Inferior parietal cortex (tissue), 1 donor: ENCODE measurements at regions not wholly inside any gene's neighbourhood (a gene's known extent, or its start where the extent isn't known, plus 50 kb on each side); places are given as distances from the start of the nearest gene placed in this dataset.
"Not testable (repeated sequence)": the region's sequence is repeated elsewhere in the genome, so short reads cannot be mapped to it uniquely, and the experiment has no call there.

Experiments used
- DNase-seq: peaks from one replicate; pipeline ENCODE4 v3.0.0-alpha.2; 2016; ENCODE audit errors: extremely low spot score

DNA sequence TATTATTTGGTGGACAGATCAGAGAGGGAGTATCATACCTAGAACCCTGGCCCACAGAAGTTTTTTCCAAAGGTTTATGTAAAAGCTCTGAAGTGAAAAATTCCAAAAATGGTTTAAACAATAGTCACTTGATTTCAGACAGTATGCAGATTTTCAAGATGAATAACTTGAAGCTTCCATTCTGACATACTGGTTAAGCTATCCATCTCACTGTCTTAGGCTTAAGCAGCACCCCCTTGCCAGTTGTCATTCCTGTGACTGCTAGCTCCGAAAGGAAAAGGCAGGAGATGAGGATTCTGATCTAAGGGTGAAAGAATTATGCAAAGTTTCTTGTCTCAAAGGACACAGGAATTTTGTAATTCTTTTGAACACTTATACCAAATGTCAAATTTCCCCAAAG lies 337.5 kb upstream of the THBS1 start:
- no peak for DNase-seq

DNA sequence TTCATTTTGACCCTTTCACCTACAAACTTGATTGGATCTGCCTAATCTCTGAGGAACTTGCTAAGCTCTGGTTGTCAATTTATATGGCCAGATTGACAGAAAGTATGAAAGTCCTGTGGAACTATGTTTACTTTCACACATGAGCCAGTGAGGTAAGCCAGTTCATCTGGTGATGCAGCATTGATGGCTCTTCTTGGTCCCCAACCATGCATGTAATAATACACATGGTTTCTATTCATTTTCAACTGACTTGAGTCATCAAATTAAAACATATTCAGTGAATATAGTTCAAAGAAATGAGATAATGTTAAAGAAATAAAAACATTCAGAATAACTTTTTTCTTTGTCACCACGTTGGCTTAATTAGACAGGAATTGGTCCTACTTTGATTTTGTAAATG lies 336.1 kb upstream of the THBS1 start:
- DNase-seq: no peak

DNA sequence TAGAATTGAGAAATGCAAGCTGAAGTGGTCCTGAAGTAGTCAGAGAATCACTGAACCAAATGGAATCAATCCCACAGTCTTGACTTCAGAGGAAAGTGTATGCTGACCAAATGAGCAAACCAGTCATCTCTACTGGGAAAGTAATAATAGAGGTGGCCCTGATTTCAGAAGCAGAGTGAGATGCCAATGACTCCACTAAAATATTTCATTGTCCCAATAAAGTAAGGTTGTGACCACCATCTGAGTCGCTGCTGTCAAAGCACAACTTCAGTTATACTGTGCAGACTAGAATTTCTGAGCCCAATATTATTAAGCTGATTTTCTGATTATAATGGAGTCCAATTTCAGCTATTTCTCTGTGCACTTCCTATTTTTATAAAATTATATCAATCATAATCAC lies 334.4 kb upstream of the THBS1 start:
- no peak for DNase-seq

DNA sequence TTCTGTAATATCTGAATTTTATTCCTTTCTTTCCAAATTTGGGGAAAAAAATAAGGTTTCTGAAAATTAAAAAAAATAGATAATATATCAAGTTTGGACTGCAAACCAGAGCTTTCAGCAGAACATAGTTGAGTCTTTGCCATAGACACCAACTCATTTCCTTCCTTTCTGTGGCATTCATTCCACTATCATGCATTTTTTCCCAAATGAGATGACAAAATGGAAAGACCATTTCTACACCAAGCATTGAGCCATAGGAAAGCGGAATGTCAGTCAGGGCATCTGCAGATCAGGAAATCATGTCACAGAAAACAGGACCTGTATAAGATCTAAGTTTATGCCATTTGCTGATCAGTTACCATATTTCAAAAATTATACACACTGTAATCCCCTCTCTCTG lies 333.3 kb upstream of the THBS1 start:
- DNase-seq: no peak

DNA sequence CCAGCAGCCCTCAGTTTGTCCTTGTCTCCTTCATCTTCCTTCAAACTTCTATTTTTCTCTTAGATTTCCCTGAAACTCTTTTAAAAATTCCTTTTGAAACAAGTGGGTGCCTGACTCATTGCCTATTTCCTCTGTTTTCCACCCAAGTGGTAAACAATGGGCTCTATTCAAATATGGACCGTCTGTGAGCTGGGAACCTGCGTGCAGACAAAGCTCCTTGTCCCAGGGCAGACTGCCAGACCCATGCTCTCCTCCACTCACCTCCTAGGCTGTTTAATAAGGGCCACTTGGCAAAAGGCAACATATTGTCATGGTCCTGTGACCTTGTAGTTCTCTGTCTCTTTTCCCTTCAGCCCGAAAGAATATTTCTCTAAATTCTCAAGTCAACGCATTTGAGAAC lies 332.7 kb upstream of the THBS1 start:
- DNase-seq: no peak

DNA sequence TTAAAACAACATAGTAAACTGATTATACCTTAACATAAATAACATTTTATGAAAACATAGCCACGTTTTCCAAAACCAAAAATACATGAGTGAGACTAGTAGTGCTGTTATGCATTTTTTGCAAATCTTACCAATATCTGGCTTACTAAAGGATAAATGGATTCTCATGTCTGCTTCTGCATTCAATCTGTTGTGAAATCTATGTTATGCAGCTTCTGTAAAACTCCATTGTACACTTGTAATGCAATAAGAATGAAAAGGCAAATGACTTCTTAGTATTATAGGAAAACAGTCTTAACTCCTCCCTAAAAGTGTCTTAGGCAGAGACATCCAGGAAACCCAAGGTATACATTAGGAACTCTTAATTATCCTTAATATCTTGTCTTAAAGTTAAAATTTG lies 330.9 kb upstream of the THBS1 start:
- DNase-seq: no peak

DNA sequence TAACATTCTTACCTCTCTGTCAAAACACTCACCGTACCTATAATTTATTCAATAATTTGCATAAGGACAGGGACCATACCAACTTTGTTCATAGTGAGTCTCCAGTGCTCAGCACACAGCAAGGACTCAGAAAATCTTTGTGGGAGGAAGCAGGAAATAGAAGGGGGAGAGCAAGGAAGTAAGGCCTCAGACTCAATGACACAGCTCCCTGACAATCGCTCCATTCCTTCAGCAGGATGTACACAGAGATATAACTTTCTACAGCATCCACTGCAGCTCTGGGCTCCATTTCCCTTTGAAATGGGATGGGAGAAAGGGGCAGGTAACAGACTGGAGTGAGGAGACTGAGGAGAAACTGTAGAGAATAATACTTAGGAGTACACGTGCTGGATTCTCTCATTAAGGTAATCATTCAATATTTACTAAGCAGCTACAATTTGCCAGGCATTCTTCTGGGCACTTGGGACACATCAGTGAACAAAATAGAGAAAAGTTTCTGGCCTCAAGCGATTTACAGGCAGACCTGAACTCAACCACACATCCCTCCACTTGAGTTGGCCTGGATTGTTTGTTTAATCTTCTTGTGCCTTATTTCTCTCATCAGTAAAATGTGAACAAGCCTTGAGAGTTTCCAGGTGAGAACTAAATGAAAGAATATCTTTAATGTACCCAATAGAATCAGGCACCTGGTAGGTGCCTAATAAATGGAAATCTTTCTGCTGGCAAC lies 330.3 kb upstream of the THBS1 start:
- no peak for DNase-seq

DNA sequence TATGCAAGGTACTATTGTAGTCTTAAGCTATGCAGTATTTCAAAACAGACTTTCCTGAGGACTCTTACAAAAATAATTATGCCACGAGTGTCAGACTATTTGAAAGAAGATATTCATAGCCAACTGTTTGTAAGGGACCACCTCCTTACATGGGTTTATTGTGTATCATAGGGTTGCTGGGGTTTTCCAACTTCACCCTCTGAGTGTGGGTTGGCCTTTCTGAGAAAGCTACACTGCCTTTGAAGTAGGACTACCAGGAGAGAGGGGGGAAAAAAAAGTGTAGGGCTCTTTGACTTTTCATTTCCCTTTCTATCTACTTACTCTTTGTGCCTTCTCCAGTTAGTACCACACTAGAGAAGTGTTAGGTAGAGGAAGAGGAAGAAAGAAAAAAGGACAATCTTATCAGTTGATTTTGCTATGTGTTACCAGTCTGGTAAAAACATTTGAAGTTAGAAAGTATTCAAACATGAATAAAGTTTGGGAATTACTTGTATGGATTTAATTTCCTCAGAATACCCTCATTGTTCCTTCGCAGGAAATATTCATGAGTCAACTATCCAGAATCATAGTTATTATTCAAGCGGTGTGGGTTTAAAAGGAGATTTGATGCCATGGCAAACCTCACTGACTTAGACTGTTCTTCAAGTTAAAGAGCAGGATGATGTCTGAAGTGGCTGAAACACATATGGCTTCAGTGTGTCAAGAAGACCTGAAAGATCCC lies 329.3 kb upstream of the THBS1 start:
- no peak for DNase-seq

DNA sequence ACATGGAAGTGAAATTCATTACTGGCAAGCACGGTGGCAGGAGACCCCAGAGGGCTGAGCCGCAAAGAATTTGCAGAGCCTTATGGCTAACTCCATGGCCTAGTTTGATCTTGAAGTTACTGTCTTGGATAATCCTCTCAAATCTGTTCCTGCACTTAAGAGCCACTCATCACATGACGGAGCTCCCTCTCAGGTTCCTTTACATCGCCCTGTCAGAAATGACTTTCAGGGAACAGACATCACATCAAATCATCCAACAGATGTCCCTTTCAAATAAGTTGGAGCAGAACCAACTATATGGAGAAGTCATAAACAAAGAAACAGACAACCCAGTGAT lies 328.8 kb upstream of the THBS1 start:
- no peak for DNase-seq

DNA sequence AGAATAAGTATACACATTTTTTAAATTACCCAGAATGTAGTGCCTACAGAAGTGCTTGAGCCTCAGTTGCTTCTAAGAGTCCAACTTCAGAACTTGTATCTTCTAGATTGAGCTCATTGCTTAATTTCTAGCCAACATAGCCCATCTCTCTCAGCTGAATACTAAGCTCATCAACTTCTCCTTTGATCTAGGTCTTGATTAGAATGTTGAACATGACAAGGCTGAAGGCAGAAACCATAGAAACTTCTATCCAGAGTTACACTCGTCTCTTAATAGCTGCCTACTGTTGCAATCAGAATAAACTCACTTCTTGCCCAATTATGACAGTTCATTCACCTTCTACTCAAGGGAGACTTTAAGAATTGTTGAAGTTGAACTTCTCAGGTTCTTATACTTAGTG lies 327.3 kb upstream of the THBS1 start:
- no peak for DNase-seq

DNA sequence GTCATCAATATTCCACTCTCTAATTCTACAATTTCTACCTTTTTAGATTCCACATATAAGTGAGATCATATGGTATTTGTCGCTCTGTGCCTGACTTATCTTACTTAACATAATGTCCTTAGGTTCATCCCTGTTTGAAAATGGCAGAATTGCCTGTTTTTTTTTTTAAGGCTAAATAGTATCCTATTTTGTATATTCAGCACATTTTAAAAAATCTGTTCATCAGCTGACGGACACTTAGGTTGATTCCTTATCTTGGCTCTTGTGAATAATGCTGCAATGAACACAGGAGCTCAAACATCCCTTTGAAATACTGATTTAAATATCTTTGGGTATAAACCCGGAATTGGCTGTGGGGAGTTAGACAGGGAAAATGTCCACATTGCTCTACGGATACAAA lies 326.7 kb upstream of the THBS1 start:
- DNase-seq: no peak

DNA sequence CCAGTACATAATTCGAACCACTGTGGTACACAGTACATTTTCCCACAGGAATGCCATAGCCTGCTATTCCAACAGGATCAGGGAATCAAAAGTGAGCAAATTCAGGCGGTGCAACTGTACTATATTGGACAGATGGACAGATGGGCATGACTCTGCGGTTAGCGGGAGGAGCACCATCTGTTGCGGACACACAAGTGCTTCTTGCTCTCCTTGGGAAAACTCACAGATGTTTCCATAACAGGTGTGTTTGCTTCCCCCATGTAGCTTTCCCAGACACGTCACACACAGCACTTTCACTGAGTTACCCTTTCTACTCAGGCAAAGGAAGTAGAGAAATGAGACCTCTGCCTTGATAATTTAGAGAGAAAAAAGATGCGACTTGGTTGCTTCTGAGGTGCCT lies 325.1 kb upstream of the THBS1 start:
- DNase-seq: no peak

DNA sequence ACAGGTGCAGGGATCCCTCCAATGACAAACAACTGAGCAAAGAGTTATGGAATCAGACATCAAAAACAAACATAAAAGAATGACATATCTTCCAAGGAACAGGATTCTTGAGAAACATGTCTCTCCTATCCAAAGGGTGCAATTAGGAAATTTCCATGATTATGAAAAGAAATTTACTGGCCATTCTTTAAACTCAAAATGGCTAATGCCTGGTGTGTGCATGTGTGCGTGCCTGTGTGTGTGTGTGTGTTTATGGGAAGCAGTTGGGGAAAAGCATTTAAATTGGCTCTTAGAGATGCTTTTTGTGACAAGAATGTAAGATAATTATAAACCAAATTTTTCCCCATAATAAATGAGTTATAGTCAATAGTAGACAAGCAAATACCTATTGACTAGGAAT lies 320.5 kb upstream of the THBS1 start:
- DNase-seq: no peak

DNA sequence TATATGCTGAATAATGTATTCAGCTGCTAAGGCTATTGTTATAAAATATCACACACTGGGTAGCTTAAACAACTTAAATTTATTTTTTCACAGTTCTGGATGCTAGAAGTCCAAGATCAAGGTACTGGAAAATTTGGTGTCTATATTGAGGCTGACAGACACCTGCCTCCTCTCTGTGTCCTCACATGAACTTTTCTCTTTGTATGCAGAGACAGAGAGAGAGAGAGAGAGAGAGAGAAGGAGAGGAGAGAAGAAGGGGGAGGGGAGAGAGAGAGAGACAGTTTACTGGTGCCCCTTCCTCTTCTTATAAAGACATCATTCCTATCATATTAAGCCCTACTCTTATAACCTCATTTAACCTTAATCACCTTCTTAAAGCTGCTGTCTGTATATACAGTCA lies 320.1 kb upstream of the THBS1 start:
- DNase-seq: no peak

DNA sequence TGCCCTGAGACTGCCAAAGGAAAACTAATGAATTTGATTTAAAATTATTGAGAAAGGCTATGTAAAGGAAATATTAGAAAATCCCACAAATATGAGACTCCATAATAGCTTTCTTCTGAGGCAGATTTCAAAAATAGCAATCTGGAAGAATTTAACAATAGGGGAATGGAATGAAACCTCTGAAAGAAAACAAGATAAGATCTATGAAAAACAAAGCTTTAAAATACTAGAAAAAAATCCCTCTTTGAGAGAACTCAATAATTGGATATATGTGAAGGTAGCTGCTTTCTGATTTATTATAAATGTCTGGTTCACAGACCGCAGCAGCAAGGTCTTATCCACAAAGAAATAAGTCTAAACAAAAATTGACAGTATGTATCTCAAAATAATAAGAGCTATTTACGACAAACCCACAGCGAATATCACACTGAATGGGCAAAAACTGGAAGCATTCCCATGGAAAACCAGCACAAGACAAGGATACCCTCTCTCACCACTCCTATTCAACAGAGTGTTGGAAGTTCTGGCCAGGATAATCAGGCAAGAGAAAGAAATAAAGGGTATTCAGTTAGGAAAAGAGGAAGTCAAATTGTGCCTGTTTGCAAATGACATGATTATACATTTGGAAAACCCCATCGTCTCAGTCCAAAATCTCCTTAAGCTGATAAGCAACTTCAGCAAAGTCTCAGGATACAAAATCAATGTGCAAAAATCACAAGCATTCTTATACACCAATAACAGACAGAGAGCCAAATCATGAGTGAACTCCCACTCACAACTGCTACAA lies 319.3 kb upstream of the THBS1 start:
- DNase-seq: not testable (repeated sequence)

DNA sequence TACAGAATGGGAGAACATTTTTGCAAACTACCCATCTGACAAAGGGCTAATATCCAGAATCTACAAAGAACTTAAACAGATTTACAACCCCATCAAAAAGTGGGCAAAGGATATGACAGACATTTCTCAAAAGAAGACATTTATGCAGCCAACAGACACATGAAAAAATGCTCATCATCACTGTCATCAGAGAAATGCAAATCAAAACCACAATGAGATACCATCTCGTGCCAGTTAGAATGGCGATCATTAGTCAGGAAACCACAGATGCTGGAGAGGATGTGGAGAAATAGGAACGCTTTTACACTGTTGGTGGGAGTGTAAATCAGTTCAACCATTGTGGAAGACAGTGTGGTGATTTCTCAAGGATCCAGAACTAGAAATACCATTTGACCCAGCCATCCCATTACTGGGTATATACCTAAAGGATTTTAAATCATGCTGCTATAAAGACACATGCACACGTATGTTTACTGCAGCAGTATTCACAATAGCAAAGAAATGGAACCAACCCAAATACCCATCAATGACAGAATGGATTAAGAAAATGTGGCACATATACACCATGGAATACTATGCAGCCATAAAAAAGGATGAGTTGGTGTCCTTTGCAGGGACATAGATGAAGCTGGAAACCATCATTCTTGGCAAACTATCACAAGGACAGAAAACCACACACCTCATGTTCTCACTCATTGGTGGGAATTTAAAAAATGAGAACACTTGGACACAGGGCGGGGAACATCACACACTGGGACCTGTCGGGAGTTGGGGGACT lies 317.7 kb upstream of the THBS1 start:
- not testable (repeated sequence) for DNase-seq

DNA sequence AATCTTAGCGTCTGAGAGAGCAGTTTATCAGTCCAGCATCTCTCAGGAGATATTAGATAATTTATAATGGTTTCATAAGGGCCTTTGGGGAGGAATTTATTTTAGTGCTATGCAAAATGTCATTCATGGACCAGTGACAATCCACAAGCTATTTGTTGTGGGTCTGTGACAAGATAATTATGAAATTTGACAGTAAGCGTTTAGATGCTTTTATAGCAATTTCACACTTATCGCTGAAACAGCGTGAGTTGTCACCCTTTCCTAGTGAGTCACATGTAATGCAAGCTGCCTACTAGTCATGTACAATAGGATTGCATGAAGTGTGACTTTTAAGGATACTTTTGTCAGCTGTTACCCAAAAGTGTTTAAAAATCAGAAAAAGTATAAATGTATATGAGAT lies 315.6 kb upstream of the THBS1 start:
- no peak for DNase-seq

DNA sequence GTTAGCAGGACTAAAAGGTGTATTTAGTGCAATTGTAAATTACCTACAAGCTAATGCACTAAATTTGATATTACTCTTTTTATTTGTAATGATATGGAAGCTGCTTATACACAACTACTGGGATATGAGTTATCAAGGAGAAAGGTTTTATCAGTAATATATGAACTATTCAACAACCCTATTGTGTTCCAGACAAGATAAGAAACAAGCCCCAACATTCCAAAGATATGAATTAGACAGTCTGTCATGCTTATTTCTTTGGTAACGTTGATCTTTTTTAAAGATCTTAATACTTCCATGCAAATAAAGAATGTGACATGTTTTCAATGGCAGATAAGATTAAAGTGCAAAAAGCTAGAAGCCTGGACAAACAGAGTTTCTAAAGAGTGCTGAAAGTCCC lies 314.0 kb upstream of the THBS1 start:
- DNase-seq: no peak

DNA sequence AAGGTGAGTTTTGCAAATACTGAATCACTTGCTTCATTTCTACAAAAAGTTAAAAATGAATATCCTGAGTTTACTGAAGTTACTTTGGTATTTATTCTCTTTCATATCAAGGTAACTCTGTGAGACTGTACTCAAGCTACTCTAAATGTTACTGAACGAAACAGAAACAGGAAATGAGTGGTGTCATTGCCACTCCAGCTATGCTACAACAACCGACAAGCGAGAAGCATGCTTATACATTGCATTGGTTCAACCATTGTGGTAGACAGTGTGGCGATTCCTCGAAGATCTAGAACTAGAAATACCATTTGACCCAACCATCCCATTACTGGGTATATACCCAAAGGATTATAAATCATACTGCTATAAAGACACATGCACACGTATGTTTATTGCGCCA lies 313.2 kb upstream of the THBS1 start:
- DNase-seq: no peak

DNA sequence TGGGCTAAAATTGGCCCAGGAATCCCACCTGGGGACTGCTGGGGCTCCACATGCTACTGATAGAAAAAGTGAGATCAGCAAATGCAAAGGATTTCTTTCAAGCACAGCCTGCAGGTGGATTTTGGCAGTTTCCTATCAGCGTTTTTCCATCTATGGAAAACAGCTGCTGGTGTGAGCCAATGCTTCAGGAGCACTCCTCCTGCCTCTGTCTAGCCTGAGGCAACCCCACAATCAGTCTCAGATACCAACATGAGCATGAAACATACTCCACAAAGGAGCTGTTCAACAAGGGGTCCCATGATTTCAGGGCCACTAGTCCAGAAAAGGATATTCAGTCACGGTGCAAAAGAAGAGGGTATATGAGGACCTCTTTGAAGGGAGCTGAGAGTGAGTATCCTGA lies 311.5 kb upstream of the THBS1 start:
- no peak for DNase-seq

DNA sequence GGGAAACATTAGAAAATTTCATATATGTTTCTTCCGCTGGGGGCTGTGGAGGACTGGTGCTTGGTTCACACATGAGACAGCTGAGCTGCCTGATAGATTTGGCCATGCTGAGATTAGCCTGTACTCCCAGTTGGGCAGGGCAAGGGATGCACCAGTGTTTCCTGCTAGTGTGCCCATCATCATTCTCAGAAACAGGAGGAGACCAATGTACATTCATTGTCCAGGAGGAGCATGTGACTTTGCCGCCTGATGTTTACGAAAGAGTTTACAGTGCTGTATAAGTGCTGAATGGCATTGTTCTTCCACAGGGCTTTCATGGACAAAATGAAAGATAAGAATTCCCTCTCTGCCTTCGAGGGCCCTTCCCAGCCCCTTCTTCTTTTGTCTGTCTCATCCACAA lies 311.1 kb upstream of the THBS1 start:
- no peak for DNase-seq

DNA sequence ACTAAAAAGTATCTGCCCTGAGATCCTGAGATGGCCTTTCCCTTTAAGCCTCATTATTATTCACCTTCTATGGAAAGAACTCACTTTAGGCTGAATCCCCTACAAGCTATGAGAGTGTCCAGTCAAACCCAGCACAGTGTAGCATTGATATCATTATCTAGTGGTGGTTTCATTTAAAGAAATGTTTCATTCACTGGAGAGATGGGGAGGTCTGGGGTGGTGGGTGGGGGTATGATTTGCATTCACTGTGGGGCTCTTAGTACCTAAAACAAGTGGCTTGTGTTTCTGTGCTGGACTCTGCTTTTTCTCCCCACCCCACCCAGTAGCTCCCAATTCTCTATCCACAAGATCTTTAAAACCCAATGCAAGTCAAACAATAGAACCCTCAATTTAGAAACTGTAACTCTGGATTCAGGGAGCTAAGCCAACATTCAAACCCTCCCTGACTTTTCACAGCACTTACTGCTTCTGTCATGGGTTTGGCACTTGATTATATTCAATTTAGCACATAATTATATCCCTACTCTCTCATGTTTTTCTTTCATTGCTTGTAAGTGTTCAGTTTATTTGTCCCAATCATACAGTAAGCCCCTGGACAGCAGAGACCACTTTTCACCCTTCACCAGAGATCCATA lies 310.5 kb upstream of the THBS1 start:
- no peak for DNase-seq
